ENCODE measurements at regions not wholly inside any gene's neighbourhood (a gene's known extent, or its start where the extent isn't known, plus 50 kb on each side); places are given as distances from the start of the nearest gene placed in this dataset.
"Not testable (repeated sequence)": the region's sequence is repeated elsewhere in the genome, so short reads cannot be mapped to it uniquely, and the experiment has no call there.

GRCh38 chr4:87919941-87920340, 55.6 kb upstream of the SPP1 start:
- H3K4me3 Mint-ChIP-seq, result no peak overlapping the region
- H3K36me3 Mint-ChIP-seq (ENCODE audit: insufficient read depth), result no peaks in the 10 kb centered on the region
- ATAC-seq (replicated peaks; ENCODE audit: extremely low read depth, poor library complexity, severe bottlenecking) (no peak), DNase-seq (ENCODE audit: low spot score in 2 of 2) (no peak)
- peaks cover 29% of the 10 kb centered on the region for H3K27me3 Mint-ChIP-seq
- H3K27ac Mint-ChIP-seq (ENCODE audit: low read depth), result no peak overlapping the region
- no peaks in the 10 kb centered on the region for H3K9me3 Mint-ChIP-seq
- no peaks in the 10 kb centered on the region for H3K4me1 Mint-ChIP-seq

- DNase-seq (ENCODE audit: low spot score in 2 of 2) (no peak), ATAC-seq (replicated peaks; ENCODE audit: extremely low read depth, poor library complexity, severe bottlenecking) (no peak)
- H3K9me3 Mint-ChIP-seq, result no peaks in the 10 kb centered on the region
- H3K4me1 Mint-ChIP-seq, result no peaks in the 10 kb centered on the region
- no peak overlapping the region for H3K27ac Mint-ChIP-seq (ENCODE audit: low read depth)
- peaks cover 25% of the 10 kb centered on the region for H3K27me3 Mint-ChIP-seq
- H3K4me3 Mint-ChIP-seq, result no peak overlapping the region
- H3K36me3 Mint-ChIP-seq (ENCODE audit: insufficient read depth), result no peaks in the 10 kb centered on the region
These were observed 55.0 kb upstream of the SPP1 start for GRCh38 chr4:87920478-87920877.

GRCh38 chr4:87921626-87922479, 53.7 kb upstream of the SPP1 start:
- H3K27ac Mint-ChIP-seq (ENCODE audit: low read depth); H3K36me3 Mint-ChIP-seq (ENCODE audit: insufficient read depth); DNase-seq (ENCODE audit: low spot score in 2 of 2); H3K9me3 Mint-ChIP-seq; ATAC-seq (replicated peaks; ENCODE audit: extremely low read depth, poor library complexity, severe bottlenecking); H3K4me1 Mint-ChIP-seq; H3K4me3 Mint-ChIP-seq: not testable (repeated sequence)
- H3K27me3 Mint-ChIP-seq, result peaks cover 19% of the 10 kb centered on the region

DNA sequence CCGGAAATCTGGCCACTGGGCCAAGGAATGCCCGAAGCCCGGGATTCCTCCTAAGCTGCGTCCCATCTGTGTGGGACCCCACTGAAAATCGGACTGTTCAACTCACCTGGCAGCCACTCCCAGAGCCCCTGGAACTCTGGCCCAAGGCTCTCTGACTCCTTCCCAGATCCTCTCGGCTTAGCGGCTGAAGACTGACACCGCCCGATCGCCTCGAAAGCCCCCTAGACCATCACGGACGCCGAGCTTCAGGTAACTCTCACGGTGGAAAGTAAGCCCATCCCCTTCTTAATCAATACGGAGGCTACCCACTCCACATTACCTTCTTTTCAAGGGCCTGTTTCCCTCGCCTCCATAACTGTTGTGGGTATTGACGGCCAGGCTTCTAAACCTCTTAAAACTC, 51.4 kb upstream of the SPP1 start:
- H3K4me3 Mint-ChIP-seq; H3K9me3 Mint-ChIP-seq; DNase-seq (ENCODE audit: low spot score in 2 of 2); H3K36me3 Mint-ChIP-seq (ENCODE audit: insufficient read depth); ATAC-seq (replicated peaks; ENCODE audit: extremely low read depth, poor library complexity, severe bottlenecking); H3K4me1 Mint-ChIP-seq; H3K27ac Mint-ChIP-seq (ENCODE audit: low read depth): not testable (repeated sequence)
- H3K27me3 Mint-ChIP-seq, result peaks cover 21% of the 10 kb centered on the region

All from central memory CD8-positive, alpha-beta T cell (primary cell).